Mesodermal cell (in vitro differentiated cells): ENCODE measurements at regions not wholly inside any gene's neighbourhood (a gene's known extent, or its start where the extent isn't known, plus 50 kb on each side); places are given as distances from the start of the nearest gene placed in this dataset.

ENCODE experiments used
- H3K27ac ChIP-seq: 2 replicates; pipeline ENCODE4 v1.7.0; 2013; ENCODE audit warnings: mild to moderate bottlenecking, low read depth, low read length, moderate library complexity; ENCODE audit not compliant: severe bottlenecking
- H3K36me3 ChIP-seq: 2 replicates; pipeline ENCODE4 v1.7.1; 2013; ENCODE audit warnings: mild to moderate bottlenecking, low read length, moderate library complexity; ENCODE audit not compliant: control insufficient read depth, insufficient read depth
- H3K4me1 ChIP-seq: one replicate; pipeline ENCODE4 v1.7.1; 2013; ENCODE audit warnings: mild to moderate bottlenecking, low read length; ENCODE audit not compliant: insufficient read depth, control insufficient read depth, poor library complexity, severe bottlenecking
- H3K4me3 ChIP-seq: 2 replicates; pipeline ENCODE4 v1.7.0; 2013; ENCODE audit warnings: low read length, control low read depth, mild to moderate bottlenecking; ENCODE audit not compliant: insufficient read depth, poor library complexity, severe bottlenecking; ENCODE audit errors: extremely low read depth
- H3K9me3 ChIP-seq: 2 replicates; pipeline ENCODE4 v1.7.1; 2013; ENCODE audit warnings: mild to moderate bottlenecking, low read length, moderate library complexity; ENCODE audit not compliant: control insufficient read depth
- WGBS, 2 experiments: methylation state at CpG; one replicate each; pipeline ENCODE4 v1.1.5; 2013; ENCODE audit warnings: missing lambda C conversion rate in 2 of 2; ENCODE audit not compliant: insufficient coverage in 2 of 2; 5-methylcytosine and 5-hydroxymethylcytosine counted together

DNA sequence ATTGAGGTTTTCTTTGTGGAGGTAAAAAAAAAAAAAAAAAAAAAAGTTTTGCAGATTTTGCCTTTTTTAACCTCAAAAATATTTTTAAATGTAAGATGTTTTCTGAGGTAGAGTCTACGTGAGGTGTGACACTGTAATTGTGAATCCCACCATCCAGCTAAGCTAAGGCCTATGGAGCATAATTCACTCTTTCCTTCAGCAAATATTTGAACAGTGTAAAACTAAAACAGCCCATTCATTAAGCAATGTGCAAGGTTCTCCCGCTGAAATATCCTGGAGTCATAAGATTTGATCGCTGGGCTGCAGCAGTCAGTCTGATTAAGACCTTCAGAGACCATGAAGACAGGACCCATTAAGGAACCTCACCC lies 105.1 kb downstream of the HNRNPLL start:
- Histone ChIP-seq H3K4me3 (no peak overlapping the region), H3K27ac (no peak overlapping the region), H3K4me1 (peaks cover 13% of the 10 kb centered on the region), H3K9me3 (peaks cover 13% of the 10 kb centered on the region), H3K36me3 (no peaks in the 10 kb centered on the region)
- WGBS, 2 experiments = 88 to 90% methylated on average over 2 of the region's 3 CpGs

- Histone ChIP-seq H3K27ac (no peak overlapping the region), H3K4me1 (peaks cover 13% of the 10 kb centered on the region), H3K36me3 (no peaks in the 10 kb centered on the region), H3K4me3 (no peak overlapping the region), H3K9me3 (peaks cover 8% of the 10 kb centered on the region)
- 90 to 93% methylated on average over 6 to 7 of the region's 8 CpGs for WGBS, 2 experiments
Observed at GRCh38 chr2:38496927-38497669, 105.6 kb downstream of the HNRNPLL start.

DNA sequence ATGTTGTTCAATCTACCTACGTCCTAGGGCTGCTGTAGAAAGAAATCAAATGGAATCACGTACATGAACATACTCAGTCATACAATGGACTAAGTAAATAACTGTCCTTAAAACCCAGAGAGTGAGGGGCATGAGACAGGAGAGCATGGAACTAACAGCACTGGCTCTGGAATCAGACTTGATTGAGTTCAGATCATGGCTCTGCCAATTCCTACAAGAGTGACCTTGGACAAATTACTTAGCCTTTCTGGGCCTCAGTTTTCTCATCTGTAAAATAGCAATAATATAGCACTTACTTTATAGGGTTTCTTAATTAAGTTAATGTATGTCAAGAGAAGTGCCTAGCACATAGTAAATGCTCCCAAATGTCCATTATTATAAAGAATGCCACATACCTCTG lies 106.8 kb downstream of the HNRNPLL start:
- WGBS, 2 experiments = 100% methylated on average over 2 of the region's 2 CpGs; no CpG with 5 or more reads in 1 of the 2 experiments
- H3K4me1 ChIP-seq = peaks cover 13% of the 10 kb centered on the region
- H3K27ac ChIP-seq = no peak overlapping the region
- no peaks in the 10 kb centered on the region for H3K9me3 ChIP-seq
- no peak overlapping the region for H3K4me3 ChIP-seq
- H3K36me3 ChIP-seq = no peaks in the 10 kb centered on the region

- H3K27ac ChIP-seq = no peak overlapping the region
- no peaks in the 10 kb centered on the region for H3K9me3 ChIP-seq
- peaks cover 4% of the 10 kb centered on the region for H3K4me1 ChIP-seq
- H3K36me3 ChIP-seq = no peaks in the 10 kb centered on the region
- no peak overlapping the region for H3K4me3 ChIP-seq
- 89 to 92% methylated on average over 4 of the region's 5 CpGs for WGBS, 2 experiments
Observed at GRCh38 chr2:38494394-38494793, 108.3 kb downstream of the HNRNPLL start.

GRCh38 chr2:38492042-38492615 lies 110.6 kb downstream of the HNRNPLL start:
- WGBS, 2 experiments = 89 to 93% methylated on average over 3 of the region's 3 CpGs
- no peak overlapping the region for H3K4me3 ChIP-seq

DNA sequence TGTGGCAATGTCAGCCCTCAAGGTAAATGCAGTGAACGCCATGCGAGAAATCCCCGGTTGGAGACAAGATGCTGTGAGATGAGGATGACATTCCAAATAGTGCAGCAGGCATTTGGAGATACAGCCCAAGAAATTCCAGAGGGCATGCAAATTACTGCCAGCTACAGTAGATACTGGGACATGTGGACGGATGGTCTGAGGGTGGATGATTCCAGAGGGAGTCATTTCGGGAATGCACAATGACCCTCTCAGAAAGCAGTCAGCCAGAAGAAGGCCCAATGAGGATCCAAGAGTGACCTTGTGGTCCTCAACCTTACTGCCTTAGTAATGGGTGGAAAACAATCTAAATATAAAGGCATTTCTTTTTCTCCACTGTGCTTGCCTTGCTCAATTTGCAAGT lies 111.3 kb downstream of the HNRNPLL start:
- no peaks in the 10 kb centered on the region for H3K9me3 ChIP-seq
- H3K27ac ChIP-seq = no peak overlapping the region
- WGBS, 2 experiments = 94 to 96% methylated on average over 4 to 5 of the region's 5 CpGs
- no peaks in the 10 kb centered on the region for H3K4me1 ChIP-seq
- no peaks in the 10 kb centered on the region for H3K36me3 ChIP-seq
- H3K4me3 ChIP-seq = no peak overlapping the region

More at GRCh38 chr2:38492042-38492615, 110.6 kb downstream of the HNRNPLL start:
- no peak overlapping the region for H3K27ac ChIP-seq
- H3K9me3 ChIP-seq = no peaks in the 10 kb centered on the region
- H3K36me3 ChIP-seq = no peaks in the 10 kb centered on the region
- no peaks in the 10 kb centered on the region for H3K4me1 ChIP-seq

- Histone ChIP-seq H3K36me3 (no peaks in the 10 kb centered on the region), H3K4me3 (no peak overlapping the region), H3K27ac (no peak overlapping the region), H3K4me1 (no peaks in the 10 kb centered on the region), H3K9me3 (no peaks in the 10 kb centered on the region)
Observed at GRCh38 chr2:38489846-38490245, 112.8 kb upstream of the ATL2 start.

- Histone ChIP-seq H3K9me3 (no peaks in the 10 kb centered on the region), H3K4me3 (no peak overlapping the region), H3K36me3 (no peaks in the 10 kb centered on the region), H3K4me1 (peaks cover 4% of the 10 kb centered on the region), H3K27ac (no peak overlapping the region)
- 88 to 94% methylated on average over 10 of the region's 10 CpGs for WGBS, 2 experiments
Observed at GRCh38 chr2:38487852-38488251, 110.8 kb upstream of the ATL2 start.

- peaks cover 4% of the 10 kb centered on the region for H3K4me1 ChIP-seq
- no peaks in the 10 kb centered on the region for H3K9me3 ChIP-seq
- H3K4me3 ChIP-seq = no peak overlapping the region
- no peak overlapping the region for H3K27ac ChIP-seq
- WGBS, 2 experiments = 84 to 85% methylated on average over 7 to 10 of the region's 11 CpGs
- no peaks in the 10 kb centered on the region for H3K36me3 ChIP-seq
Observed at GRCh38 chr2:38486213-38487026, 109.3 kb upstream of the ATL2 start.

DNA sequence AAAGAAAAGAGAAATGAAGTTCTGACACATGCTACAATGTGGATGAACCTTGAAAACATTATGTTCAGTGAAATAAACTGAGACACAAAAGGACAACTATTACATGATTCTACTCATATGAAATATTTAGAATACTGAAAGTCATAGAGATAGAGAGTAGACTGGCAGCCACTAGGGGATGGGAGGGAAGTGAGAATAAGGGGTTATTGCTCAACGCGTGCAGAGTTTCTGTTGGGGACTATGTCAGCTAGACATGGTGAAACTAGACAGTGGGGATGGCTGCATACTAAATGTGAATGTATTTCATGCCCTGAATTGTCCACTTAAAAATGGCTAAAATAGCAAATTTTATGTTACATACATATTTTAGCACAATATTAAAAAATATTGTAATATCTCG lies 108.7 kb upstream of the ATL2 start:
- Histone ChIP-seq H3K4me1 (peaks cover 4% of the 10 kb centered on the region), H3K9me3 (peaks cover 6% of the 10 kb centered on the region), H3K4me3 (no peak overlapping the region), H3K36me3 (no peaks in the 10 kb centered on the region), H3K27ac (no peak overlapping the region)
- 100% methylated on average over 2 of the region's 3 CpGs for WGBS, 2 experiments

- H3K36me3 ChIP-seq = no peaks in the 10 kb centered on the region
- H3K4me1 ChIP-seq = peaks cover 4% of the 10 kb centered on the region
- H3K4me3 ChIP-seq = no peak overlapping the region
- H3K27ac ChIP-seq = no peak overlapping the region
- peaks cover 14% of the 10 kb centered on the region for H3K9me3 ChIP-seq
- WGBS, 2 experiments = 82 to 94% methylated on average over 4 to 5 of the region's 5 CpGs
Observed at GRCh38 chr2:38484957-38485356, 107.9 kb upstream of the ATL2 start.
